CD4-positive, alpha-beta memory T cell (primary cell): ENCODE measurements at regions not wholly inside any gene's neighbourhood (a gene's known extent, or its start where the extent isn't known, plus 50 kb on each side); places are given as distances from the start of the nearest gene placed in this dataset.
"Not testable (repeated sequence)": the region's sequence is repeated elsewhere in the genome, so short reads cannot be mapped to it uniquely, and the experiment has no call there.

Experiments
- CTCF ChIA-PET: fragments of 350-600 bp; sonication (Branson Sonifier 250); formaldehyde crosslinking; loops from one replicate; lab custom pipeline; 2021; ENCODE audit warnings: inconsistent platforms; ENCODE audit not compliant: partially characterized antibody; lab: Charles Lee
- POLR2A ChIA-PET: fragments of 350-600 bp; sonication (Branson Sonifier 250); formaldehyde crosslinking; loops from one replicate; lab custom pipeline; 2021; ENCODE audit not compliant: partially characterized antibody; lab: Charles Lee
- DNase-seq, 5 donors: peaks; one replicate each; pipeline versions ENCODE4 v3.0.0 to v3.0.0-alpha.2; 2020 to 2022; ENCODE audit warnings: mixed read lengths in 1 of 5
- H3K27ac ChIP-seq: one replicate; pipeline ENCODE4 v1.7.0; 2013; ENCODE audit warnings: low read depth, low read length
- H3K27me3 ChIP-seq: 2 replicates; pipeline ENCODE4 v1.7.0; 2013; ENCODE audit warnings: mild to moderate bottlenecking, low read length, moderate library complexity; ENCODE audit not compliant: insufficient read depth
- H3K36me3 ChIP-seq: 2 replicates; pipeline ENCODE4 v1.7.0; 2013; ENCODE audit warnings: mild to moderate bottlenecking, low read length, moderate library complexity; ENCODE audit not compliant: insufficient read depth
- H3K4me1 ChIP-seq: 2 replicates; pipeline ENCODE4 v1.7.0; 2013; ENCODE audit warnings: mild to moderate bottlenecking, low read length, moderate library complexity; ENCODE audit not compliant: insufficient read depth
- H3K4me3 ChIP-seq, 2 donors: one replicate each; pipeline ENCODE4 v1.7.0; 2013; ENCODE audit warnings: low read length in 2 of 2, mild to moderate bottlenecking in 1 of 2
- H3K9me3 ChIP-seq, 2 donors: one replicate each; pipeline ENCODE4 v1.7.0; 2013; ENCODE audit warnings: low read length in 2 of 2, control low read depth in 1 of 2; ENCODE audit not compliant: control insufficient read depth in 1 of 2
- H3K27ac Mint-ChIP-seq, 7 donors: one replicate each; pipeline ENCODE4 v1.8.0; 2020 to 2021; ENCODE audit warnings: mixed read lengths in 7 of 7, mild to moderate bottlenecking in 6 of 7, inconsistent platforms in 3 of 7, moderate library complexity in 3 of 7
- H3K27me3 Mint-ChIP-seq, 2 donors: one replicate each; pipeline ENCODE4 v1.8.0; 2020 to 2021; ENCODE audit warnings: mixed read lengths in 2 of 2
- H3K36me3 Mint-ChIP-seq, 2 donors: one replicate each; pipeline ENCODE4 v1.8.0; 2020 to 2021; ENCODE audit warnings: mixed read lengths in 2 of 2, inconsistent platforms in 1 of 2, mild to moderate bottlenecking in 1 of 2
- H3K4me1 Mint-ChIP-seq, 4 donors: one replicate each; pipeline ENCODE4 v1.8.0; 2020 to 2021; ENCODE audit warnings: mixed read lengths in 4 of 4, mild to moderate bottlenecking in 1 of 4
- H3K4me3 Mint-ChIP-seq, 8 donors: one replicate each; pipeline ENCODE4 v1.8.0; 2020 to 2021; ENCODE audit warnings: mixed read lengths in 8 of 8, mild to moderate bottlenecking in 7 of 8, moderate library complexity in 6 of 8, inconsistent platforms in 3 of 8
- H3K9me3 Mint-ChIP-seq, 8 donors: one replicate each; pipeline ENCODE4 v1.8.0; 2020 to 2021; ENCODE audit warnings: mixed read lengths in 8 of 8, mild to moderate bottlenecking in 5 of 8, inconsistent platforms in 3 of 8, moderate library complexity in 1 of 8
- intact Hi-C: fragments of 100-400 bp; cut with micrococcal nuclease; formaldehyde crosslinking; loops from one replicate; pipeline ENCODE4 v1.15.1; 2023

DNA sequence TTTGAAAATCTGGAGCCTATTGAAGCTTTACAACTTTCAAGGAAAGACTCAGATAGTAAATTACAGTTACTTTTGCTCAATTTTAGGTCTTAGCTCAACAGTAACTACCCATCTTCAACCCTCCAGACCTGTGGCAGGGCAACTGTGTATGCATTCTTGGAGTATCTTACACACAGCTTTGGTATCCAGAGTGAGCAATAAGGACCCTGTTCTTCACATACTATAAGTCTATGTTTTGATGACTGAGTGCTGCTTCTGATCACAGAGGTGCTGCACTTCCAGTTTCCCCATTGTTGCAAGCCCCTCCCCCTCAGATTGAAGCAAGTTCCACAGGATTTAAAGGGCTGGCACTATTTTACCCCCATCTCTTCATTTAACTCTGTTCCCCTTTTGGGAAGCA, 737.4 kb upstream of the GRAMD2B start:
- no peaks in the 10 kb centered on the region for H3K36me3 ChIP-seq
- Mint-ChIP-seq H3K9me3 (peaks cover 0 to 7% (median 5%) of the 10 kb centered on the region in 8 donors), H3K27me3 (no peaks in the 10 kb centered on the region), H3K36me3 (no peaks in the 10 kb centered on the region), H3K27ac (no peak overlapping the region), H3K4me3 (no peak overlapping the region), H3K4me1 (no peaks in the 10 kb centered on the region)
- no peaks in the 10 kb centered on the region for H3K9me3 ChIP-seq
- ChIA-PET POLR2A (no interaction called here), CTCF (no interaction called here)
- intact Hi-C loops: no loop called here
- no peak overlapping the region for H3K4me3 ChIP-seq
- H3K27me3 ChIP-seq: no peaks in the 10 kb centered on the region
- H3K27ac ChIP-seq: no peak overlapping the region
- no peaks in the 10 kb centered on the region for H3K4me1 ChIP-seq
- DNase-seq: no peak

DNA sequence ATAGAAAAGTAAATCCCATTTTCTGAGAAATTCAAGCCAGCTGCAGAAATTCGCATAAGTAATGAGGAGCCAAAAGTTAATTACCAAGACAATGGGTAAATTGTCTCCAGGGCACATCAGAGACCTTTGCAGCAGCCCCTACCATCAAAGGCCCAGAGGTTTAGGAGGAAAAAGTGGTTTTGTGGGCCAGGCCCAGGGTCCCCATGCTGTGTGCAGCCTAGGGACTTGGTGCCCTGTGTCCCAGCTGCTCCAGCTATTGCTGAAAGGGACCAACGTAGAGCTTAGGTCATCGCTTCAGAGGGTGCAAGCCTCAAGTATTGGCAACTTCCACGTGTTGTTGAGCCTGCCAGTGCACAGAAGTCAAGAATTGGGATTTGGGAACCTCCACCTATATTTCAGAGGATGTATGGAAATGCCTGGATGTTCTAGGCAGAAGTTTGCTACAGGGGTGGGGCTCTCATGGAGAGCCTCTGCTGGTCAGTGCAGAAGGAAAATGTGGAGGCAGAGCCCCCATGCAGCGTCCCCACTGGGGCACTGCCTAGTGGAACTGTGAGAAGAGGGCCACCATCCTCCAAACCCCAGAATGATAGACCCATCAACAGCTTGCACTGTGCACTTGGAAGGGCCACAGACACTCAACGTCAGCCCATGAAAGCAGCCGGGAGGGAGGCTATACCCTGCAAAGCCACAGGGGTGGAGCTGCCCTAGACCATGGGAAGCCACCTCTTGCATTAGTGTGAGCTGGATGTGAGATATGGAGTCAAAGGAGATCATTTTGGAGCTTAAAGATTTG, 731.3 kb upstream of the GRAMD2B start:
- H3K4me1 Mint-ChIP-seq, H3K27ac ChIP-seq, H3K27me3 ChIP-seq, CTCF ChIA-PET, H3K27me3 Mint-ChIP-seq, intact Hi-C loops, H3K4me1 ChIP-seq, H3K36me3 ChIP-seq, H3K4me3 Mint-ChIP-seq, H3K36me3 Mint-ChIP-seq, H3K27ac Mint-ChIP-seq, DNase-seq, POLR2A ChIA-PET, H3K4me3 ChIP-seq, H3K9me3 ChIP-seq: not testable (repeated sequence)
- H3K9me3 Mint-ChIP-seq: peaks cover 0 to 24% (median 10%) of the 10 kb centered on the region in 8 donors

DNA sequence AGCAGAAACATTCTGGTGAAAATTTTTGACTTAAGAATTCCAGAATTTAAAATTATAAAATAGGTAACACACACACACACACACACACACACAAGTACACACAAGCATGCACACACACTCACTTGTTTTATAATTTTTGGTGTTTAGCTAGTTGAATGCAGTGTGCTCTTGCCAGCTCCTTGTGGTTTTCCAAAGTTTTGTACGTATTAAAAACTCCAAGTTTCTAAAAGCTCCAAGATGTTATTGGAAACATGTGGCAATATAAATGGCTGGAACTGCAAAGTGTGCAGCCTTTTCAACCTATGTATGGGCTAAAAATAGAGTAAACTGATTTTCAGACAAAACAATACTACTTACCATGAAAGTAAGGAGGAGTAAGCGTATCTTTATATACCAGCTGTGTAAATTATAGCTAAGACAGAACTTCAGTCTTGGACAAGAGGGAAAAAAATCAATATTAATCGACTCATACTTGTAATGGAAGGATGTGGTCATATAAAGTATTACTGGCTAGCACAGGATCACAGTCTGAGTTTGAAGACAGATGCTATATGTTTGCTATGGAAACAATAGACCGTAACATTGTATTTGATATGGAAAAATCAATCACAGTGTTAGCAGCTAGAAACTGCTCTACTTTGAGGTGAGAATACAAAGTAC, 727.1 kb upstream of the GRAMD2B start:
- Mint-ChIP-seq H3K4me3 (no peak overlapping the region), H3K27ac (no peak overlapping the region), H3K9me3 (peaks cover 0 to 20% (median 8%) of the 10 kb centered on the region in 8 donors), H3K4me1 (no peaks in the 10 kb centered on the region), H3K27me3 (no peaks in the 10 kb centered on the region), H3K36me3 (no peaks in the 10 kb centered on the region)
- Histone ChIP-seq H3K9me3 (no peaks in the 10 kb centered on the region), H3K4me3 (no peak overlapping the region), H3K4me1 (no peaks in the 10 kb centered on the region), H3K36me3 (no peaks in the 10 kb centered on the region), H3K27me3 (no peaks in the 10 kb centered on the region), H3K27ac (no peak overlapping the region)
- intact Hi-C loops: no loop called here
- DNase-seq: no peak
- CTCF ChIA-PET: no interaction called here
- POLR2A ChIA-PET: no interaction called here

DNA sequence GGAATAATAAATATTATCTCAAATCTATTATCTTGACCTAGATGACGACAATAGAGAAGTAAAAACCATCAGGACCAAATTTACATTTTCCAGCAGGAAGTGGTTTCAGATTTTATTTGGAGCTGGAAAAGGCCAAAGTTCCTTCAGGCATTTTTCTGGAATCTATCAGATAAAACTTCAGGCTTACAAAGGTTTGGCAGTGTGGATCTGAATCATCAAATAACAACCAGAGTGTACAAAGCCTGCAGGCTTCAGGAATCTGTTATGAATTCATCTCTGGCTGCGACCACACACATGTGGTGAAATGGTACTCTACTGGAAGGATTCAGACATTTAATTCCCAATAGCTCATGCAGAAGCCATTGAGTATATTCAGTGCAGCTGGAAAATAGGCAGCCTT, 726.4 kb upstream of the GRAMD2B start:
- Mint-ChIP-seq H3K4me3 (no peak overlapping the region), H3K27ac (no peak overlapping the region), H3K9me3 (peaks cover 0 to 19% (median 6%) of the 10 kb centered on the region in 8 donors), H3K27me3 (no peaks in the 10 kb centered on the region), H3K4me1 (no peaks in the 10 kb centered on the region), H3K36me3 (no peaks in the 10 kb centered on the region)
- POLR2A ChIA-PET: no interaction called here
- Histone ChIP-seq H3K4me1 (no peaks in the 10 kb centered on the region), H3K36me3 (no peaks in the 10 kb centered on the region), H3K27ac (no peak overlapping the region), H3K9me3 (no peaks in the 10 kb centered on the region), H3K4me3 (no peak overlapping the region), H3K27me3 (no peaks in the 10 kb centered on the region)
- CTCF ChIA-PET: no interaction called here
- intact Hi-C loops: no loop called here
- DNase-seq: no peak

DNA sequence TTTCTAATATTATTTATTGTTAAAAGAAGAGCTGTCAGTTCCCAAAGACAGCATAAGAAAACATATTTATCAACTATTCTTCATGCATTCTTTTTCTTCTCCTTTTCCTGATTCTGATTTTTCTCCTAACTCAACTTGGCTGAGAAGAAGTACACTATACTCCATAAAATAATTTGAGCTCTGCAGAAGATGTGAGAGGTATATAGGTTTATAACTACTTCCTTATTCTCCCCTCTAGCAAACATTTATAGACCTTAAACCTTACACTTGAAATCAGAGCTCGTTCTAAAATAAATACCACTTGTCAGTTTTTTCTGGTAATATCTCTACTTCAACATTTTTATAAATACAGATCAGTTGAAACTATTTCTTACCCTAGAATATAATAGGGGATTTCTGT, 724.8 kb upstream of the GRAMD2B start:
- DNase-seq: no peak
- CTCF ChIA-PET: no interaction called here
- no peaks in the 10 kb centered on the region for H3K4me1 Mint-ChIP-seq
- H3K36me3 Mint-ChIP-seq: no peaks in the 10 kb centered on the region
- peaks cover 0 to 14% (median 3%) of the 10 kb centered on the region in 8 donors for H3K9me3 Mint-ChIP-seq
- POLR2A ChIA-PET: no interaction called here
- Histone ChIP-seq H3K36me3 (no peaks in the 10 kb centered on the region), H3K9me3 (no peaks in the 10 kb centered on the region), H3K27me3 (no peaks in the 10 kb centered on the region), H3K4me1 (no peaks in the 10 kb centered on the region), H3K27ac (no peak overlapping the region), H3K4me3 (no peak overlapping the region)
- no peak overlapping the region for H3K27ac Mint-ChIP-seq
- no peaks in the 10 kb centered on the region for H3K27me3 Mint-ChIP-seq
- intact Hi-C loops: no loop called here
- H3K4me3 Mint-ChIP-seq: no peak overlapping the region

DNA sequence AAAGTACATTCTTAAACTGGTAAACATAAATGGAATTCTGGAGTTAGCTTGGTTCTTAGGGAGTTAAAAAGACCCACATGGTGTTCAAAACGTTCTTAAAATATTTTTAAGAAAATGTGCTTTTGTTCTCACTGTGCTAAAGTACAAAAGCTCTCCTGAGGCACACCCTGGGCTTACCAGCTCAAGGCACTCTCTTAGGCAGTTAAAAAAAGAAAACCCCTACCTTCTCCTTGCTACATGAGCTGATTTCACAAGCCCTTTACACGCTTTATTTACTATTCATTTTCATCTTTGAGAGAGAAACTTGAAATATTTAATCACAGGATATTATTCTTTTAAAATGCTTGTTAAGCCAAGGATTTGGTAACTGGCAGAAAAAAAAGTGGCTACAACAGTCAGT, 723.3 kb upstream of the GRAMD2B start:
- Mint-ChIP-seq H3K27ac (no peak overlapping the region), H3K4me1 (no peaks in the 10 kb centered on the region), H3K4me3 (no peak overlapping the region), H3K9me3 (peaks cover 0 to 22% (median 9%) of the 10 kb centered on the region in 8 donors), H3K36me3 (no peaks in the 10 kb centered on the region), H3K27me3 (no peaks in the 10 kb centered on the region)
- Histone ChIP-seq H3K9me3 (peaks cover 0 to 6% of the 10 kb centered on the region in 2 donors), H3K4me3 (no peak overlapping the region), H3K27me3 (no peaks in the 10 kb centered on the region), H3K27ac (no peak overlapping the region), H3K36me3 (no peaks in the 10 kb centered on the region), H3K4me1 (no peaks in the 10 kb centered on the region)
- intact Hi-C loops: no loop called here
- CTCF ChIA-PET: no interaction called here
- POLR2A ChIA-PET: no interaction called here
- no peak for DNase-seq

DNA sequence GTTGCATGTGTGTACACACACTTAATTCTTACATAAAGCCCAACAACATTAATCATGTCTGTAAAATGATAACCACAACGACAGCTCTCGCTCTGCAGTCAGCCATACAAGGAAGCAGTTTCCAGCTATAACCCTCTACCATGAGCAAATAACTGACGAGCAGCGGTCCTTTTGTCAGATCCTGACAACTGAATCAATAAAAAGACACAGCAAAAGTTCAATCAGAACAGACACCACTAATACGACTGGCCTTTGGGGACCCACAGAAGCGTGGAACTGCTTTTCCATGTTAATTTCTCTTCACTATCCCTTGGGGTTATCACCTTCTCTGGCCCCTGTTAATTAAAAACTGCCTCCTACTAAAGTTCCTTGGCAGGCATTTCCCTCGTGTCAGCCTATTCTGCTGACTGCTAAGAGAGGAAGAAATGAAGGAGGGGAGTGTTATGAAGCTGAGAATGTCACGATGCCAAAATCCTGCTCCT, 722.8 kb upstream of the GRAMD2B start:
- H3K4me3 ChIP-seq: no peak overlapping the region
- no peaks in the 10 kb centered on the region for H3K36me3 ChIP-seq
- H3K27me3 ChIP-seq: no peaks in the 10 kb centered on the region
- H3K4me3 Mint-ChIP-seq: no peak overlapping the region
- H3K9me3 Mint-ChIP-seq: peaks cover 2 to 20% (median 10%) of the 10 kb centered on the region in 8 donors
- H3K27me3 Mint-ChIP-seq: no peaks in the 10 kb centered on the region
- DNase-seq: no peak
- H3K36me3 Mint-ChIP-seq: no peaks in the 10 kb centered on the region
- no peaks in the 10 kb centered on the region for H3K4me1 ChIP-seq
- CTCF ChIA-PET: no interaction called here
- peaks cover 0 to 6% of the 10 kb centered on the region in 2 donors for H3K9me3 ChIP-seq
- POLR2A ChIA-PET: no interaction called here
- no peak overlapping the region for H3K27ac Mint-ChIP-seq
- H3K27ac ChIP-seq: no peak overlapping the region
- intact Hi-C loops: no loop called here
- H3K4me1 Mint-ChIP-seq: no peaks in the 10 kb centered on the region
